Body of pancreas (tissue), 4 donors: ENCODE measurements at regions not wholly inside any gene's neighbourhood (a gene's known extent, or its start where the extent isn't known, plus 50 kb on each side); places are given as distances from the start of the nearest gene placed in this dataset.

Source experiments
- ATAC-seq: fragments of 150-250 bp; one replicate; pipeline ENCODE4 v1.9.1; 2016
- DNase-seq, 4 donors: peaks; one replicate each; pipeline ENCODE4 v3.0.0-alpha.2; 2019
- H3K27ac ChIP-seq, 4 donors: fragments of 200-600 bp; sonication (generic); 1 replicate in 3 of 4; 2 replicates in 1 of 4; pipeline versions ENCODE4 v1.5.1 to v1.6.1; 2016 to 2019; ENCODE audit warnings: mild to moderate bottlenecking in 1 of 4, mixed read lengths in 1 of 4, moderate library complexity in 1 of 4
- H3K27me3 ChIP-seq, 2 donors: fragments of 200-600 bp; sonication (generic); one replicate each; pipeline ENCODE4 v1.6.0; 2016; ENCODE audit warnings: mild to moderate bottlenecking in 1 of 2
- H3K36me3 ChIP-seq, 2 donors: fragments of 200-600 bp; sonication (generic); replicated peaks in 1 of 2; 2 replicates each; pipeline ENCODE4 v1.5.1; 2016; ENCODE audit warnings: low read depth in 2 of 2; ENCODE audit not compliant: insufficient read depth in 1 of 2
- H3K4me1 ChIP-seq: fragments of 200-600 bp; sonication (generic); one replicate; pipeline ENCODE4 v1.6.0; 2016
- H3K4me3 ChIP-seq, 2 donors: fragments of 200-600 bp; sonication (generic); 1 replicate in 1 of 2; 2 replicates in 1 of 2; pipeline ENCODE4 v1.5.1; 2016 to 2019
- H3K9me3 ChIP-seq, 3 donors: fragments of 200-600 bp; sonication (generic); 1 replicate in 2 of 3; 2 replicates in 1 of 3; pipeline ENCODE4 v1.5.1; 2016
- CTCF ChIP-seq, 7 experiments: fragments of 450-650 bp in 4 of 7; fragments of 200-600 bp in 3 of 7; sonication (generic) in 3 of 7; IDR thresholded peaks; one replicate each; pipeline ENCODE4 v1.5.1; 2016 to 2019; ENCODE audit warnings: antibody characterized with exemption in 7 of 7
- POLR2A ChIP-seq, 3 donors: fragments of 450-650 bp; IDR thresholded peaks; one replicate each; pipeline ENCODE4 v1.6.1; 2016; ENCODE audit warnings: antibody characterized with exemption in 3 of 3, mild to moderate bottlenecking in 2 of 3
- WGBS, 2 donors: methylation state at CpG; one replicate each; pipeline ENCODE4 v1.1.5; 2017; 5-methylcytosine and 5-hydroxymethylcytosine counted together
- intact Hi-C: fragments of 100-400 bp; cut with DNase I; formaldehyde crosslinking; loops from one replicate; pipeline ENCODE4 v1.15.1; 2023

- no peaks in the 10 kb centered on the region for H3K27me3 ChIP-seq
- no peak overlapping the region for H3K27ac ChIP-seq
- ATAC-seq: no peak
- H3K36me3 ChIP-seq: no peaks in the 10 kb centered on the region
- 54 to 56% methylated on average over 9 of the region's 9 CpGs for WGBS, 2 donors
- no peaks in the 10 kb centered on the region for H3K4me1 ChIP-seq
- DNase-seq: peak in 1 of 4 donors; percentile 16
- TF ChIP-seq POLR2A (IDR thresholded peaks at IDR 0.05) (no peak), CTCF (IDR thresholded peaks at IDR 0.05) (no peak)
- intact Hi-C loops: no loop called here
- H3K4me3 ChIP-seq: no peak overlapping the region
- no peaks in the 10 kb centered on the region for H3K9me3 ChIP-seq
These were observed 312.7 kb upstream of the GATB start for GRCh38 chr4:152073351-152074087.

GRCh38 chr4:152072906-152073305 lies 312.1 kb upstream of the GATB start:
- no peak for DNase-seq
- no peak for ATAC-seq
- Histone ChIP-seq H3K9me3 (no peaks in the 10 kb centered on the region), H3K4me3 (no peak overlapping the region), H3K4me1 (no peaks in the 10 kb centered on the region), H3K27ac (no peak overlapping the region), H3K36me3 (no peaks in the 10 kb centered on the region), H3K27me3 (no peaks in the 10 kb centered on the region)
- 82 to 85% methylated on average over 11 of the region's 11 CpGs for whole genome bisulfite sequencing, 2 donors
- intact Hi-C loops: no loop called here
- TF ChIP-seq POLR2A (IDR thresholded peaks at IDR 0.05): no peak
- no peak for TF ChIP-seq CTCF (IDR thresholded peaks at IDR 0.05)

GRCh38 chr4:152072001-152072485 lies 311.2 kb upstream of the GATB start:
- 76 to 91% methylated on average over 3 to 8 of the region's 8 CpGs for WGBS, 2 donors
- ATAC-seq: no peak
- Histone ChIP-seq H3K27me3 (no peaks in the 10 kb centered on the region), H3K4me1 (no peaks in the 10 kb centered on the region), H3K27ac (no peak overlapping the region), H3K4me3 (no peak overlapping the region), H3K9me3 (no peaks in the 10 kb centered on the region), H3K36me3 (no peaks in the 10 kb centered on the region)
- no peak for TF ChIP-seq POLR2A (IDR thresholded peaks at IDR 0.05)
- no peak for TF ChIP-seq CTCF (IDR thresholded peaks at IDR 0.05)
- no peak for DNase-seq
- intact Hi-C loops: no loop called here

- intact Hi-C loops: no loop called here
- Histone ChIP-seq H3K4me1 (no peaks in the 10 kb centered on the region), H3K27me3 (no peaks in the 10 kb centered on the region), H3K4me3 (no peak overlapping the region), H3K27ac (no peak overlapping the region), H3K36me3 (no peaks in the 10 kb centered on the region), H3K9me3 (no peaks in the 10 kb centered on the region)
- no peak for ATAC-seq
- WGBS, 2 donors: 75 to 84% methylated on average over 6 of the region's 6 CpGs
- no peak for DNase-seq
- TF ChIP-seq POLR2A (IDR thresholded peaks at IDR 0.05) (no peak), CTCF (IDR thresholded peaks at IDR 0.05) (no peak)
These were observed 310.0 kb upstream of the GATB start for GRCh38 chr4:152070854-152071253.

GRCh38 chr4:152068866-152069265 lies 308.1 kb upstream of the GATB start:
- H3K36me3 ChIP-seq: no peaks in the 10 kb centered on the region
- no peaks in the 10 kb centered on the region for H3K4me1 ChIP-seq
- H3K27ac ChIP-seq: no peak overlapping the region
- no peaks in the 10 kb centered on the region for H3K9me3 ChIP-seq
- DNase-seq (no peak), ATAC-seq (no peak)
- H3K27me3 ChIP-seq: no peaks in the 10 kb centered on the region
- intact Hi-C loops: no loop called here
- TF ChIP-seq CTCF (IDR thresholded peaks at IDR 0.05) (no peak), POLR2A (IDR thresholded peaks at IDR 0.05) (no peak)
- 71 to 73% methylated on average over 3 of the region's 3 CpGs for WGBS, 2 donors
- H3K4me3 ChIP-seq: no peak overlapping the region
